ENCODE measurements at regions not wholly inside any gene's neighbourhood (a gene's known extent, or its start where the extent isn't known, plus 50 kb on each side); places are given as distances from the start of the nearest gene placed in this dataset.

- DNase-seq (ENCODE audit: low spot score) = no peak
- TF ChIP-seq, protein P1, sequence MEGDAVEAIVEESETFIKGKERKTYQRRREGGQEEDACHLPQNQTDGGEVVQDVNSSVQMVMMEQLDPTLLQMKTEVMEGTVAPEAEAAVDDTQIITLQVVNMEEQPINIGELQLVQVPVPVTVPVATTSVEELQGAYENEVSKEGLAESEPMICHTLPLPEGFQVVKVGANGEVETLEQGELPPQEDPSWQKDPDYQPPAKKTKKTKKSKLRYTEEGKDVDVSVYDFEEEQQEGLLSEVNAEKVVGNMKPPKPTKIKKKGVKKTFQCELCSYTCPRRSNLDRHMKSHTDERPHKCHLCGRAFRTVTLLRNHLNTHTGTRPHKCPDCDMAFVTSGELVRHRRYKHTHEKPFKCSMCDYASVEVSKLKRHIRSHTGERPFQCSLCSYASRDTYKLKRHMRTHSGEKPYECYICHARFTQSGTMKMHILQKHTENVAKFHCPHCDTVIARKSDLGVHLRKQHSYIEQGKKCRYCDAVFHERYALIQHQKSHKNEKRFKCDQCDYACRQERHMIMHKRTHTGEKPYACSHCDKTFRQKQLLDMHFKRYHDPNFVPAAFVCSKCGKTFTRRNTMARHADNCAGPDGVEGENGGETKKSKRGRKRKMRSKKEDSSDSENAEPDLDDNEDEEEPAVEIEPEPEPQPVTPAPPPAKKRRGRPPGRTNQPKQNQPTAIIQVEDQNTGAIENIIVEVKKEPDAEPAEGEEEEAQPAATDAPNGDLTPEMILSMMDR (IDR thresholded peaks at IDR 0.05) = no peak
- Histone ChIP-seq H3K4me3 (no peak overlapping the region), H3K27ac (no peak overlapping the region)
These were observed 66.9 kb upstream of the CADM2 start for GRCh38 chr3:84891851-84892250.

DNA sequence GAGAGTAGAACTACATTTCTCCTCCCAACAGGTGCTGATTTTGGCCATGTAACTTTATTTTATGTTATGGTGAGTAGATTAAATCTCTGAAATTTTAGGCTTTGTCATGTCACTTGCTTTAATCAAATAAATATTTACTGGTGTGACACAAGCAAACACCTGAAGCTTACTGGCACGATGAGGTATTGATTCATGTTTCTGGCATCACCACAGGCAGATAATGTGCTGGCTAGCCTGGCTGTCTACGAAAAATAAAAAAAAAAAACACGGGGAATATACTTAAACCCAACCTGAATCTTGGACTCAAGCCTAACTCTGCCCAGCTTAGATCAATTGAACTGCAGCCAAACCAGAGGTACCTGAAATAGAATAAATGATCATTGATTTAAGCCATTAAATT lies 65.6 kb upstream of the CADM2 start:
- DNase-seq (ENCODE audit: low spot score) = no peak
- H3K4me3 ChIP-seq = no peak overlapping the region
- H3K27ac ChIP-seq = no peak overlapping the region
- TF ChIP-seq, protein P1 (IDR thresholded peaks at IDR 0.05) = no peak

DNA sequence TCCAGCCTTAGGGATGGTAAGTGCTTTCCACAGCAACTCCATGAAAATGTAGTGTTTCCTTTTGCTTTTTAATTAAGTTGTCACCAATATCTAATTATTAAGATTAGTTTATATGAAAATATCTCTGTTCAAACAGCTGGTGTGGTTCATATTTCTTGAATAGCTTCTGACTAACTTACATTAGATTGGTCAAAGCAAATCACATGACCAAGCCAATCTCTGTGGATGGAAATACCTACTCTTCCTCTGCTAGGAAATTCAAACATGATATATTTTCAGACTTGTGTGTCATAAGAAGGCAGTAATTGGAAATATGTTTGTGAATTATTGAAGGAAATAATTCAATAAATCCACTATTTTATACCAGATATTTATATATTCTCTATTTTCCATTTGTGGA lies 54.6 kb upstream of the CADM2 start:
- DNase-seq (ENCODE audit: low spot score) = no peak
- TF ChIP-seq, protein P1 (IDR thresholded peaks at IDR 0.05) = no peak
- Histone ChIP-seq H3K27ac (no peak overlapping the region), H3K4me3 (no peak overlapping the region)

- TF ChIP-seq, protein P1 (IDR thresholded peaks at IDR 0.05) = no peak
- H3K4me3 ChIP-seq = no peak overlapping the region
- H3K27ac ChIP-seq = no peak overlapping the region
- DNase-seq (ENCODE audit: low spot score) = no peak
These were observed 53.8 kb upstream of the CADM2 start for GRCh38 chr3:84904816-84905555.

DNA sequence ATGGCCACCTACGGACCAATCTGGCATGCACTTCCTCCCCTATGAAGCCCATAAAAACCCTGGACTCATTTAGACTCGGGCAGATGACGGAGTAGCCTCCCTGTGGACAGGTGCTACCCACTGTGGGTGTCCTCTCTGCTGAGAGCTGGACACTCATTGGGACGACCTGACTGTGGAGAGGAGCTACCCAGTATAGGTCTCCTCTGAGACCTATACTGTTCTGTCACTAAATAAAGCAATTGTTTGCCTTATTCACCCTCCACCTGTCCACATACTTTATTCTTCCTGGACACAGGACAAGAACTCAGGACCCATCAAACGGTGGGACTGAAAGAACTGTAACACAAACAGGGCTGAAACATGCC lies 53.3 kb upstream of the CADM2 start:
- Histone ChIP-seq H3K27ac (no peak overlapping the region), H3K4me3 (no peak overlapping the region)
- DNase-seq (ENCODE audit: low spot score) = no peak
- TF ChIP-seq, protein P1 (IDR thresholded peaks at IDR 0.05) = no peak

- no peak for DNase-seq (ENCODE audit: low spot score)
- no peak overlapping the region for H3K27ac ChIP-seq
- no peak overlapping the region for H3K4me3 ChIP-seq
- TF ChIP-seq, protein P1 (IDR thresholded peaks at IDR 0.05) = no peak
These were observed 52.7 kb upstream of the CADM2 start for GRCh38 chr3:84906065-84906464.

All from coronary artery (tissue), 2 donors.